Inflammatory macrophage treated with lipopolysaccharide for 4 hours (primary cell): ENCODE measurements at regions not wholly inside any gene's neighbourhood (a gene's known extent, or its start where the extent isn't known, plus 50 kb on each side); places are given as distances from the start of the nearest gene placed in this dataset.
"Not testable (repeated sequence)": the region's sequence is repeated elsewhere in the genome, so short reads cannot be mapped to it uniquely, and the experiment has no call there.

Source experiments
- DNase-seq: peaks from one replicate; pipeline ENCODE4 v3.0.0-alpha.2; 2020

DNA sequence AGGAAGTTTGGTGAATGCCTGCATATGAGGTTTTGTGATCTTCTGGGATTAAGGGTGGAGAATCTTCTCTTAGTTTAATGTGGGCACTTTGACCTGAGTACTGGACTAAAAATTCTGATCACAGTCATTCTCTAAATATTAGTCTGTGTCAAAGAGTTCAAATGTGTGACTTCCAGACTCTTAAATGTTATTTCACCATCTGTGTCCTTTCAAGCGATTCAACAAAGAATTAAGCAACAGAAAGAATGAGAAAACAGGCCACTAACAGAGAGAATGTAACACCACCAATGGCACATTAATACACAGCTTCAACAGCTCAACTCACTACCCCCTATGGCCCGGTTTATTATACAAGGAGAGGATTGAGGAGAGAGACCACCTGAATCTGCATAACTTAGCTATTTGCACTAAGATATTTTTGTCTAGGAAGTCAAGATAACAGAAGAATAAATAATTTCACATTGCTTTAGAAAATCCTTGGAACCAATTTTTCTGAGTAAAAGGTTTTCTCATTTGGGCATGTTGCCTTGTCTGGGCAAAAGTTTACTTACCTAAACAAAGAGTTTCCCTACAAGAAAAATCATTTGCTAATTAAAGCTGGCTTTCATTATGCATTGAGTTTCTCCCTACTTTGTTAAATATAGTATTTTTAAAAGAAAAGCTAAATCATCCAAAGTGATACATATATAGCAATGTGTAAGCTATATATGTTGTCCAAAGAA is 1313.7 kb downstream of the NCAM2 start:
- DNase-seq: no peak

DNA sequence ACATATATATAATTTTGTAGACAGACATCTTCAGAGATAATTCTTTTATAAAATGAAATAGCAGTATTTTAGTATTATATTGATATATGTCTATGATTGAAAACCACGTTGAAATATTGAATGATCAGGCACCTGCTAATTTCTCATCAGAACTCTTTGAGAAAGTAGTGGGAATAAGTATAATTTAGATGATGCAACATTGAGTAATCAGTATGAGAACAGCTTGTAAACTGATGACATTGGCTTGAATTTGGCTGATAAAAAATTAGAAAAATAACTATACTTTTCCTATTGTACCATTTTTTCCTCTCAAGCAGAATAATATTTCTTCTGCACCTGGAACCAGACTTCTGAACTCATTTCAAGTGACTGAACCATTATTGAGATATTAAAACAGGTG is 1316.8 kb downstream of the NCAM2 start:
- no peak for DNase-seq

GRCh38 chr21:22319435-22319834 is 1321.2 kb downstream of the NCAM2 start:
- DNase-seq: no peak

DNA sequence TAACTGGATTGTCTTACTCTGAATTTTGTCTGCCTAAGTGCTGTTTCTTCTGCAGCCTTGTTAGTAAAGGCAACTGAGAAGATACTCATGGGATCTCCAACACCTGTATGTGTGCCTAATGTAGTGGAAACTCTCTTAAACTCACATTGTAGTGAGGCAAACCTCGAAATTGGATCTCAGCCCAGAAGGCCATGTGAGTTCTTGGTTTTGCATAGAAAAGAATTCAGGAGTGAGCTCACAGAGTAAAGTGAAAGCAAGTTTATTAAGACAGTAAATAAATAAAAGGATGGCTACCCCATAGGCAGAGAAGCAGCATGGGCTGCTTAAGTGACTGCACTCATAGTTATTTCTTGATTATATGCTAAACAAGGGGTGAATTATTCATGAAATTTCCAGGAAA is 1344.7 kb downstream of the NCAM2 start:
- no peak for DNase-seq

DNA sequence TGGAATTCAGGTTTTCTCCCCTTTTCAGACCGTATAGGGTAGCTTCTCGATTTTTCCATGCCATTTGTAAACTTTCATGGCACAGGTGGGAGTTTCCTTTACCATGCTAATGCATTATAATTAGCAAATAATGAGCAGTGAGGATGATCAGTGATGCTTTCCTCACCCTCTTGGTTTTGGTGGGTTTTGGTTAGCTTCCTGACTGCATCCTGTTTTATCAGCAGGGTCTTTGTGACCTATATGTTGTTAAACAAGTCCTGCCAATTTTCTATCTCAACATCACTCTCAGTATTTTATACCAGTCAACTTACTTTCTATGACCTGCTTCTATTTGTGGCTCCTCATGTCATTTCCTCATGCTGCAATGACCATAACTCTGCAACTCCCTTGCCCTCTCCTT is 1345.1 kb downstream of the NCAM2 start:
- no peak for DNase-seq

GRCh38 chr21:22343721-22344120 is 1345.5 kb downstream of the NCAM2 start:
- DNase-seq: no peak

DNA sequence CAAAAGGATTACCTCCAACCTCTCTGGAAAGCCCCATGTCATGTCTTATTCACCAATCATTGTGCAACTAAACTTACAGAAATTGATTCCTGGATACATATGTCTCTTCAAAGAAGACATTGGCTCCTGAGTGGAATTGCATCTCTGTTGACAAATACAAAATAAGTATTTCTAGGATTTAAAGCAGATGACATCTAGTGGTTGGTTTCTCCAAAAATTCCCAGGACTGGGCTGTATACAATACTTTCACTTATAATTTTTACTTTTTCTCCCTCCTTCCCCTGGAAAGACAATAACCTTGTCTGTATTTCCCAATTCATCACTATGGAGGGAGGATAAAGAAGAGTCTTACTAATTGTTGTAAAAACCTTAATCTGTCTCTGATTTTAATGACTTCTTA is 1347.4 kb downstream of the NCAM2 start:
- DNase-seq: no peak

- no peak for DNase-seq
These were observed 1348.4 kb downstream of the NCAM2 start for GRCh38 chr21:22346576-22346975.

- DNase-seq: no peak
These were observed 1352.9 kb downstream of the NCAM2 start for GRCh38 chr21:22351076-22351475.

DNA sequence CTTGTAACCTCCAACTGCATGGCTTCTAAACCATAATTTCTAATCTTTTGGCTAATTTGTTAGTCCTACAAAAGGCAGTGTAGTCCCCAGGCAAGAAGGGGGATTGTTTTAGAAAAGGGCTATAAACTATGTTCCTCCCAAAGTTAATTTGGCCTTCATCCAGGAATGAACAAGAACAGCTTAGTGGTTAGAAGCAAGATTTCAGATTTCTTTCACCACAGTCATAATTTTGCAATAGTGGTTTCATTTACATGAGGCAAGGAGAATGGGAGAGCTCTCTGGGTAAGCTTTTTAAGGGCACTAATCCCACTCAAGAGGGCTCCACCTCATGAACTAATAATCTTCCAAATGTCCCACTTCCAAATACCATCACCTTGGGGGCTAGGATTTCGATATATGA is 1353.9 kb downstream of the NCAM2 start:
- DNase-seq: no peak

- DNase-seq: no peak
These were observed 1357.7 kb downstream of the NCAM2 start for GRCh38 chr21:22355949-22356348.

GRCh38 chr21:22356663-22357062 is 1358.5 kb downstream of the NCAM2 start:
- DNase-seq: no peak

DNA sequence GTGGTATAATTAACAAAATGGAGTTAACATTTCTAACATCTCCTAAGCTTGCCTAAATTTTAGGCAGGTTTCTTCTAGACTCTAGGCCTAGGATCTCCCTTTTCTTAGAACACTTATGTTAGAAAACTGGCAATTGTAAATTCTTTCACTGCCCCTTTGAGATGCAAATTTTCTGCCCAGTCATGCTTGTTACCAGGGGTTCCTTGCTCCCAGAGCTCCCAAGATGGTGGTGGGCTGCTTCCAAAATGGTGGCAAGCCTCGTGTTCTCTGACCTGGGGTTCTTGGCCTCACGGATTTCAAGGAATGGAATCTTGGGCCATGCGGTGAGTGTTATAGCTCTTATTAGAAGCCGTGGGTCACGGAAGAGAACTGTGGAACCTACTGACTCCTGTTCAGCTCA is 1361.4 kb downstream of the NCAM2 start:
- DNase-seq: not testable (repeated sequence)

DNA sequence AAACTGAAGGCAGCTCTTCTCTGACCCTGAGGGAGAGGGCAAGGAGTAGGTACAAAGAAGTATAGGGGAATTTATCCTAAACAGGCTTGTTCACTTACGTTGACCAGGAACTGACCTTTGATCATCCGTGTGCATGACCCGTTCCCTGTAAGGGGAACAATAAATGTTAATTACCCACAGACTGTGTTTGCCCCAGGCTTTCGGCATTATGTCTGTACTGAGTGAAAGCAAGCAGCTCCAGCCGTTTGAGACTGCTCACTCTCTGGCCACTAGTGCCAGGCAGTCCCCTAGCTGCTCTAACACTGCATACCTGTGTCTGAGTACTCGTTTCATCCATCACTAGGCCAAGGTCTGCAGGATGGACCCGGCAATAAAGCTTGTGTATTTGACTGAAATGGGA is 1365.3 kb downstream of the NCAM2 start:
- no peak for DNase-seq

- no peak for DNase-seq
These were observed 1366.0 kb downstream of the NCAM2 start for GRCh38 chr21:22364163-22364562.

GRCh38 chr21:22374218-22374969 is 1376.2 kb downstream of the NCAM2 start:
- no peak for DNase-seq

GRCh38 chr21:22377795-22378194 is 1379.6 kb downstream of the NCAM2 start:
- not testable (repeated sequence) for DNase-seq

- no peak for DNase-seq
These were observed 1395.1 kb downstream of the NCAM2 start for GRCh38 chr21:22393324-22393723.

DNA sequence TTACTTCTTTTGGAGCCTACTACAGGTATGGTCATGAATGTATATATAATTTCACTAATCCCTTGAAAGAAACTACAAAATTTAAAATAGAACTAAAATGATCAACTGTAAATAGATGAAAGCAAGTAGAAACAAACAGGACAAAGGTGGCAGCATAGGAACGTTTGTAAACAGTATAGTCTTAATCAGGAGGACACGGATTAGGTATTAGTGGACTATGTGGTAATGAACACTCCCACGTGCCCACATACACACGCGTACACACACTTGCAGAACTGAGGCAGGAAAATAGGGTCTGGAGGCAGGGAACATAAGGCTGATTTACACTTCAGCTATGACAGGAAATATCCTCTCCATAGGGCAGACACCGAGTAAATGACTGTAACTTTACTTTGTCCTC is 1397.8 kb downstream of the NCAM2 start:
- no peak for DNase-seq

GRCh38 chr21:22399681-22400514 is 1401.7 kb downstream of the NCAM2 start:
- DNase-seq: no peak

GRCh38 chr21:22409571-22409970 is 1411.4 kb downstream of the NCAM2 start:
- no peak for DNase-seq

GRCh38 chr21:22416555-22416954 is 1418.3 kb downstream of the NCAM2 start:
- DNase-seq: no peak

DNA sequence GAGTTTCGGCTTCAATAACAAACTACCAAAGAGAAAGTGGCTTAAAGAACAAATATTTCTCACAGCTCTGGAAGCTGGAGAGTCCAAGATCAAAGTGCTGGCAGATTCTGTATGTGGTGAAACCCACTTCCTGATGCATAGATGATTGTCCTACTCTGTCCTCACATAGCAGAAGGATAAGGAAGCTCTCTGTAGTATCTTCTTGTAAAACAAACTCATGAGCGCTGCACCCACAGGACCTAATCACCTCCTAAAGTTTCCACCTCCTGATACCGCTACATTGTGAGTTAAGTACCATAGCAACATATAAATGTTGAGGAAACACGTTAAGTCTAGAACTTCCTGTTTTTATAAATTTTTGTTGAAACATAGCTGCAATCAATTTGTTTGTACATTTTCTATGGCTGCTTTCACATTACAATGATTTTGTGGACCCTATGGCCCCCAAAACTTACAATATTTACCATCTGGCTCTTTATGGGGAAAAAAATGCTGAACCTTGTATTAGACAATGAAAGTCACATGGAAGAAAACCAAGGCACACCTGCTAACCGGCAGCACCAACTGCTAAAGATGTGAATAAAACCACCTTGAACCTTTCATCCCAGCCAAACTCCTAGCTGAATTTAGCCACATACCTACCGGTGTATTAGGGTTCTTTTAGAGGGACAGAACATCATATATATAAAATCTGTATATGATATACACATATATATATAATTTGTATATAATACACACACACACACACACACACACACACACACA is 1423.4 kb downstream of the NCAM2 start:
- DNase-seq: no peak
